Neural cell (in vitro differentiated cells): ENCODE measurements at regions not wholly inside any gene's neighbourhood (a gene's known extent, or its start where the extent isn't known, plus 50 kb on each side); places are given as distances from the start of the nearest gene placed in this dataset.

ENCODE experiments used
- CTCF ChIP-seq: fragments of 450-650 bp; IDR thresholded peaks from 2 replicates; pipeline ENCODE4 v1.5.1; 2014; ENCODE audit warnings: antibody characterized with exemption, mild to moderate bottlenecking, moderate library complexity; ENCODE audit not compliant: poor library complexity, severe bottlenecking
- EP300 ChIP-seq: fragments of 450-650 bp; conservative IDR thresholded peaks from 2 replicates; pipeline ENCODE4 v1.6.1; 2014; ENCODE audit warnings: antibody characterized with exemption, mild to moderate bottlenecking, moderate library complexity; ENCODE audit not compliant: poor library complexity, severe bottlenecking
- POLR2AphosphoS5 ChIP-seq: IDR thresholded peaks from 2 replicates; pipeline ENCODE4 v1.6.1; 2012
- TAF1 ChIP-seq: IDR thresholded peaks from 2 replicates; pipeline ENCODE4 v1.6.1; 2012; ENCODE audit warnings: low read depth

GRCh38 chr2:128995086-128995485 lies 676.4 kb upstream of the HS6ST1 start:
- no peak for TF ChIP-seq CTCF
- TF ChIP-seq POLR2AphosphoS5: no peak
- no peak for TF ChIP-seq TAF1
- no peak for TF ChIP-seq EP300
